Natural killer cell (primary cell): ENCODE measurements at regions not wholly inside any gene's neighbourhood (a gene's known extent, or its start where the extent isn't known, plus 50 kb on each side); places are given as distances from the start of the nearest gene placed in this dataset.
"Not testable (repeated sequence)": the region's sequence is repeated elsewhere in the genome, so short reads cannot be mapped to it uniquely, and the experiment has no call there.

ENCODE experiments used
- ATAC-seq, 3 donors: fragments of 150-1000 bp in 2 of 3; fragments of 200-7000 bp in 1 of 3; cut with Tn5 transposase; 1 replicate in 1 of 3; 2 replicates in 2 of 3; pipeline ENCODE4 v1.10.0; 2021; ENCODE audit warnings: mild to moderate bottlenecking in 2 of 3, moderate library complexity in 2 of 3
- DNase-seq, 2 donors: peaks; one replicate each; pipeline versions ENCODE4 v3.0.0 to v3.0.0-alpha.2; 2013 to 2021; ENCODE audit warnings: mixed read lengths in 1 of 2
- H3K27ac ChIP-seq: one replicate; pipeline ENCODE4 v1.5.1; 2013; ENCODE audit warnings: mild to moderate bottlenecking, low read length
- H3K27me3 ChIP-seq: one replicate; pipeline ENCODE4 v1.6.1; 2013; ENCODE audit warnings: low read length; ENCODE audit not compliant: control insufficient read depth, insufficient read depth
- H3K36me3 ChIP-seq: one replicate; pipeline ENCODE4 v1.6.1; 2013; ENCODE audit warnings: low read length; ENCODE audit not compliant: control insufficient read depth, insufficient read depth
- H3K4me1 ChIP-seq: one replicate; pipeline ENCODE4 v1.6.1; 2013; ENCODE audit warnings: low read length; ENCODE audit not compliant: control insufficient read depth, insufficient read depth
- H3K4me3 ChIP-seq: one replicate; pipeline ENCODE4 v1.5.1; 2013; ENCODE audit warnings: low read length
- H3K9me3 ChIP-seq: one replicate; pipeline ENCODE4 v1.6.1; 2013; ENCODE audit warnings: low read length; ENCODE audit not compliant: control insufficient read depth, insufficient read depth
- H3K27ac Mint-ChIP-seq, 2 donors: one replicate each; pipeline ENCODE4 v1.8.0; 2022; ENCODE audit warnings: mild to moderate bottlenecking in 2 of 2, mixed read lengths in 2 of 2, moderate library complexity in 1 of 2
- H3K27me3 Mint-ChIP-seq, 2 donors: one replicate each; pipeline ENCODE4 v1.8.0; 2022; ENCODE audit warnings: low read depth in 2 of 2, mixed read lengths in 2 of 2
- H3K36me3 Mint-ChIP-seq: one replicate; pipeline ENCODE4 v1.8.0; 2022; ENCODE audit warnings: mixed read lengths
- H3K4me1 Mint-ChIP-seq, 2 donors: one replicate each; pipeline ENCODE4 v1.8.0; 2022; ENCODE audit warnings: mixed read lengths in 2 of 2
- H3K4me3 Mint-ChIP-seq: one replicate; pipeline ENCODE4 v1.8.0; 2022; ENCODE audit warnings: mild to moderate bottlenecking, moderate library complexity, mixed read lengths
- H3K9me3 Mint-ChIP-seq, 2 donors: one replicate each; pipeline ENCODE4 v1.8.0; 2022; ENCODE audit warnings: mixed read lengths in 2 of 2
- WGBS: methylation state at CpG from one replicate; pipeline ENCODE4 v1.1.7; 2013; ENCODE audit warnings: missing lambda C conversion rate; ENCODE audit not compliant: insufficient coverage; 5-methylcytosine and 5-hydroxymethylcytosine counted together
- intact Hi-C: fragments of 100-400 bp; cut with micrococcal nuclease; formaldehyde crosslinking; loops from one replicate; pipeline ENCODE4 v1.14.2; 2022
- TF ChIP-seq, protein P1 (sequence below): fragments of 200-600 bp; IDR thresholded peaks from one replicate; pipeline ENCODE4 v1.8.0; 2022; ENCODE audit warnings: antibody characterized with exemption

DNA sequence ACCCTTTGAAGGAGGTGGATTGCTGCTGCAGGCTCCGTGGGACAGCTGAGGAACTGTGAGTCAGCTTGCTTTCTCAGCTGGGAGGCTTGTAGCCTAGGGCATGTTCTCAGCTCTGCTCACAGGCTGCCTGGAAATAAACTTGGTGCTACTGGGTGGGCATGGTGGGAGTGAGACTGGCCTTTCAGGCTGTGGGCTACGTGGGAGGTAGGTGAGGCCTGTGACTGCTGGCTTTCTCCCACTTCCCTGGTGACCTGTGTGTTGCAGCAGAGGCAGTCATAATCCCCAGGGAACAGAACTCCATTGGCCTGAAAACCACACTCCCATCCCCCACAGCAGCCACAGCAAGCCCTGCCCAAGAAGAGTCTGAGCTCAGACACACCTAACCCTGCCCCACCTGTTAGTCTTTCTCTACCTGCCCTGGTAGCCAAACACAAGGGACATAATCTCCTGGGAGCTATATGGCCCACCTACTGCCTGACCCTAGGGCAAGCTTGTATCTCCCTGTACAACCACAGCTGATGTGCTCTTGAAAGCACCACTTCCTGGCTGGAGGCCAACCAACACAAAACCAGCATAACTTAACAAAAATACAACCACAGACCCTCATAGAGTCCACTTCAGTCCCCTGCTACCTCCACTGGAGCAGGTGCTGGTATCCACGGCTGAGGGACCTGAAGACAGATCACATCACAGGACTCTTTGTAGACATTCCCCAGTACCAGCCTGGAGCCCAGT is 236.5 kb downstream of the SQOR start:
- ATAC-seq (no peak), DNase-seq (no peak)
- no peaks in the 10 kb centered on the region for H3K36me3 ChIP-seq
- Mint-ChIP-seq H3K27ac (no peak overlapping the region), H3K27me3 (no peaks in the 10 kb centered on the region), H3K4me3 (no peak overlapping the region), H3K9me3 (peaks cover 6% of the 10 kb centered on the region in 2 donors), H3K4me1 (no peaks in the 10 kb centered on the region), H3K36me3 (no peaks in the 10 kb centered on the region)
- H3K9me3 ChIP-seq: peaks cover 3% of the 10 kb centered on the region
- 62% methylated on average over 3 of the region's 3 CpGs for WGBS
- intact Hi-C loops: no loop called here
- no peak overlapping the region for H3K4me3 ChIP-seq
- TF ChIP-seq, protein P1, sequence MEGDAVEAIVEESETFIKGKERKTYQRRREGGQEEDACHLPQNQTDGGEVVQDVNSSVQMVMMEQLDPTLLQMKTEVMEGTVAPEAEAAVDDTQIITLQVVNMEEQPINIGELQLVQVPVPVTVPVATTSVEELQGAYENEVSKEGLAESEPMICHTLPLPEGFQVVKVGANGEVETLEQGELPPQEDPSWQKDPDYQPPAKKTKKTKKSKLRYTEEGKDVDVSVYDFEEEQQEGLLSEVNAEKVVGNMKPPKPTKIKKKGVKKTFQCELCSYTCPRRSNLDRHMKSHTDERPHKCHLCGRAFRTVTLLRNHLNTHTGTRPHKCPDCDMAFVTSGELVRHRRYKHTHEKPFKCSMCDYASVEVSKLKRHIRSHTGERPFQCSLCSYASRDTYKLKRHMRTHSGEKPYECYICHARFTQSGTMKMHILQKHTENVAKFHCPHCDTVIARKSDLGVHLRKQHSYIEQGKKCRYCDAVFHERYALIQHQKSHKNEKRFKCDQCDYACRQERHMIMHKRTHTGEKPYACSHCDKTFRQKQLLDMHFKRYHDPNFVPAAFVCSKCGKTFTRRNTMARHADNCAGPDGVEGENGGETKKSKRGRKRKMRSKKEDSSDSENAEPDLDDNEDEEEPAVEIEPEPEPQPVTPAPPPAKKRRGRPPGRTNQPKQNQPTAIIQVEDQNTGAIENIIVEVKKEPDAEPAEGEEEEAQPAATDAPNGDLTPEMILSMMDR: no peak
- H3K27me3 ChIP-seq: no peaks in the 10 kb centered on the region
- H3K4me1 ChIP-seq: no peaks in the 10 kb centered on the region
- no peak overlapping the region for H3K27ac ChIP-seq

DNA sequence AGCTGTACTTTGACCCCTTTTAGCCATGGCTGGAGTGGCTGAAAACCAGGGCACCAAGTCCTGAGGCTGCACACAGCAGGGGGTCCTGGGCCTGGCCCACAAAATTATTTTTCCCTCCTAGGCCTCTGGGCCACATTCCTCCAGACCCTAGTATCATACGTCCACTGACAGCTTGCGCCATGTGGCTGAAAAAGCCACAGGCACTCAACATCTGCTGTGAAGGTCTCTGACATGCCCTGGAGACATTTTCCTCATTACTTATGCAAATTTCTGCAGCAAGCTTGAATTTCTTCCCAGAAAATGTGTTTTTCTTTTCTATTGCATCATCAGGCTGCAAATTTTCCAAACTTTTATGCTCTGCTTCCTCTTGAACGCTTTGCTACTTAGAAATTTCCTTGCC is 239.0 kb downstream of the SQOR start:
- no peaks in the 10 kb centered on the region for H3K36me3 ChIP-seq
- H3K27ac ChIP-seq: no peak overlapping the region
- DNase-seq: no peak
- Mint-ChIP-seq H3K27me3 (no peaks in the 10 kb centered on the region), H3K36me3 (no peaks in the 10 kb centered on the region), H3K4me3 (no peak overlapping the region), H3K27ac (no peak overlapping the region), H3K9me3 (peaks cover 5 to 12% of the 10 kb centered on the region in 2 donors), H3K4me1 (no peaks in the 10 kb centered on the region)
- H3K4me1 ChIP-seq: no peaks in the 10 kb centered on the region
- peaks cover 3% of the 10 kb centered on the region for H3K9me3 ChIP-seq
- no peaks in the 10 kb centered on the region for H3K27me3 ChIP-seq
- TF ChIP-seq, protein P1: no peak
- no peak for ATAC-seq
- 75% methylated on average over 3 of the region's 3 CpGs for WGBS
- intact Hi-C loops: no loop called here
- H3K4me3 ChIP-seq: no peak overlapping the region

DNA sequence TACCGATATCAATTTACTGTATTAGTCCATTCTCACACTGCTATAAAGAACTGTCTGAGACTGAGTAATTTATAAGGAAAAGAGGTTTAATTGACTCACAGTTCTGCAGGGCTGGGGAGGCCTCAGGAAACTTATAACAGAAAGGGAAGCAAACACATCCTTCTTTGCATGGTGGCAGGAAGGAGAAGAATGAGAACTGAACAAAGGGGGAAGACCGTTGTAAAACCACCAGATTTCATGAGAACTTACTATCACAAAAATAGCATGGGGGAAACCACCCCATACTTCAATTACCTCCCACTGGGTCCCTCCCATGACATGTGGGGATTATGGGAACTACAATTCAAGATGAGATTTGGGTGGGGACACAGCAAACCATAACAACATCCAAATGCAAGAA is 239.7 kb downstream of the SQOR start:
- ATAC-seq, intact Hi-C loops, H3K27me3 ChIP-seq, H3K9me3 ChIP-seq, H3K4me3 Mint-ChIP-seq, H3K4me3 ChIP-seq, H3K4me1 ChIP-seq, DNase-seq, H3K27ac Mint-ChIP-seq, H3K36me3 ChIP-seq, H3K27me3 Mint-ChIP-seq, H3K4me1 Mint-ChIP-seq, H3K27ac ChIP-seq, H3K36me3 Mint-ChIP-seq: not testable (repeated sequence)
- no CpG with 5 or more reads among the region's 2 CpGs for WGBS
- peaks cover 6 to 12% of the 10 kb centered on the region in 2 donors for H3K9me3 Mint-ChIP-seq

DNA sequence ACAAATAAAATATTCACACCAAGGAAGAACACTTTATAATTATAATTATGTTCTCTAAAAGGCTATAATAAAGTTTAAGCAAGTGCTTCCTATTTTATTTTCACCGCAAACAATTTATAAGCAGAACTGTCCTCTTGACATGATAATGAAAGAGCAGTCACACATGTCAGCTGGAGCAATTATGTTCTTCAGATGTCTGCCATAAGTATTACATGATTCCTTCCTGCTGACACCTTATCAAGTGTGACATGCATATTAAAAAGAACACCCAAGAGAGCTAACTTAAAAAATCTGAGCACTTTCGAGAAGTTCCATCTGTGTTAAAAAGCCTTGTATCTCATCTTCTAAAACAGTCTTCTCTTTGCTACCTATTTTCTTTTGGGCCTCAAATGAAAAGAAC is 249.5 kb downstream of the SQOR start:
- H3K36me3 ChIP-seq: no peaks in the 10 kb centered on the region
- H3K36me3 Mint-ChIP-seq: no peaks in the 10 kb centered on the region
- H3K4me1 ChIP-seq: no peaks in the 10 kb centered on the region
- H3K27ac ChIP-seq: no peak overlapping the region
- ATAC-seq (no peak), DNase-seq (no peak)
- no peak overlapping the region for H3K4me3 ChIP-seq
- H3K9me3 Mint-ChIP-seq: peaks cover 7% of the 10 kb centered on the region in 2 donors
- TF ChIP-seq, protein P1: no peak
- no peak overlapping the region for H3K4me3 Mint-ChIP-seq
- 77% methylated on average over 2 of the region's 2 CpGs for WGBS
- no peaks in the 10 kb centered on the region for H3K4me1 Mint-ChIP-seq
- no peaks in the 10 kb centered on the region for H3K27me3 Mint-ChIP-seq
- no peaks in the 10 kb centered on the region for H3K27me3 ChIP-seq
- intact Hi-C loops: no loop called here
- peaks cover 2% of the 10 kb centered on the region for H3K9me3 ChIP-seq
- H3K27ac Mint-ChIP-seq: no peak overlapping the region
